ENCODE measurements at regions not wholly inside any gene's neighbourhood (a gene's known extent, or its start where the extent isn't known, plus 50 kb on each side); places are given as distances from the start of the nearest gene placed in this dataset.
A peak's percentile ranks its signal among the peaks of the same experiment; 100 is the strongest.

DNA sequence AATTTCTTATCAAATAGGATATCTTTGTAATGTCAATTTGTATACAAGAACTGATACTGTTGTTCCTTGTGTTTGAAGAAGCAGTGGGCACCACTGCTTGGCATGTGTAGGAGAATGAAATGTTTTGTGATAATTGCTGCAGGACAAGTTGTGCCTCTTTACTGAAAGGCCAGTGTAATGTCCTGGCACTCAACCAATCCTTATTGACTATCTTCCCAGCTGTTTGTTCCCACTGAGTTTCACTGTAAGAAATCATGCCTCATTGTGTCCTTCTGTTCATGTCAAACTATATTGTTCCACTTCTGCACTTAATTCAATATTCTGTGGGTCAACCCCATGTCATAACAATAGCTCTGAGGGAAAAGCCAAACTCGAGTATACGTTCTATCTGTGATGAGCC is 136.1 kb upstream of the FAM83B start:
- no peak for DNase-seq (ENCODE audit: extremely low read depth, low read depth)

DNA sequence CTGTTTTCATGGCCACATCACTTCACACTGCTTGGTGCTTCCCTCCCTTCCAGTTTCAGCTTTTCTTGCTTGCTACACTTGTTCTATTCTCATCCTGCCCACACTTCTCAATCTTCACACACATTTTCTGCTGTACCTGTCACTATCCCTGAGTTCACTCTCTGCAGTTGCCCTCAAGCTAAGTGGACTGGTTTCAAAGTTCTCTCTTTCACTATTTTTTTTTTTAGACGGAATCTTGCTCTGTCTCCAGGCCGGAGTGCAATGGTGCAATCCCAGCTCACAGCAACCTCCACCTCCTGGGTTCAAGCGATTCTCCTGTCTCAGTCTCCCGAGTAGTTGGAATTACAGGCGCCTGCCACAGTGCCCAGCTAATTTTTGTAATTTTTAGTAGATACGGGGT is 130.6 kb upstream of the FAM83B start:
- no peak for DNase-seq (ENCODE audit: extremely low read depth, low read depth)

DNA sequence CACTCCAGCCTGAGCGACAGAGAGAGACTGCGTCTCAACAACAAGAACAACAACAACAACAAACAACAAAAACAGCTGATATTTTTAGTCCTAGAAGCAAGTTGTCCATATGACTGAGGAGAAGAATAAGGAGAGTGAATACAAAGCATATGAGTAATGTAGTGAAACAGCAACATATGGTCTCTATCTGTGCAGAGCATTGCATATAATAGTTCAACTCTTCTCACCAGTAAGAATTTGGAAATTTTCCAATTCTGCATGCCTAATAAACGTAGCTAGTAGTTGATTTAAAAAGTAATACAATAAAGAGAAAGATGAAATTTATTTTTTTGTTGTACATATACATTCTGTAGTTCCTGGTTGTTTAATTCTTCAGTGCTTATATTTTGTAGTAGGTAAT is 129.7 kb upstream of the FAM83B start:
- no peak for DNase-seq (ENCODE audit: extremely low read depth, low read depth)

DNA sequence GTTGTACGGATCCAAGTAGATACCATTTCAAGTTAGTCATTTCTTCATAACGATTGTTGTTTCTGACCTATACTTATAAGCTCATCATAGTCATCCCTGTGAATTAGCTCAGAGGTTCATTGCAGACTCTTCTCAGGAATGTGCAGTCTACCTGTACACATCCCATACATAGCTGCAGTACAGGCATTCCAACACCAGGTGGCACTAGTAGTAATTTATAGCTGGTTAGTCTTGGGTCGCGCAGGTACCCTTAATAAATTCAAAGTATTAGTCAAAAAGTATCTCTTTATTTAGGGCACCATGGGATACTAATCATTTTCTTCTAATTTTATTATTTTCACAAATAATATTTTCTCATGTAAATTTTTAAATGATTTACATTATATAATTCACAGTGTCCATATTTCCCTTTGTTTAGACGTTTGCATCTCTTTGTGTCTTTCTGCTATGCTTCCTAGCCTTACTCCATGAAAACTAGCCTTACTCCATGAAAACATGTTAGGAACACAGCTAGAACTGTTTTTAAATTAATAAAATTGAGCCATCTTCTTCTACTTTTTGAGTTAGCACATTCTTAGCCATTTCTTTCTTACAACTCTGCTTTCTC is 128.6 kb upstream of the FAM83B start:
- DNase-seq (ENCODE audit: extremely low read depth, low read depth), result peak; percentile 52

DNA sequence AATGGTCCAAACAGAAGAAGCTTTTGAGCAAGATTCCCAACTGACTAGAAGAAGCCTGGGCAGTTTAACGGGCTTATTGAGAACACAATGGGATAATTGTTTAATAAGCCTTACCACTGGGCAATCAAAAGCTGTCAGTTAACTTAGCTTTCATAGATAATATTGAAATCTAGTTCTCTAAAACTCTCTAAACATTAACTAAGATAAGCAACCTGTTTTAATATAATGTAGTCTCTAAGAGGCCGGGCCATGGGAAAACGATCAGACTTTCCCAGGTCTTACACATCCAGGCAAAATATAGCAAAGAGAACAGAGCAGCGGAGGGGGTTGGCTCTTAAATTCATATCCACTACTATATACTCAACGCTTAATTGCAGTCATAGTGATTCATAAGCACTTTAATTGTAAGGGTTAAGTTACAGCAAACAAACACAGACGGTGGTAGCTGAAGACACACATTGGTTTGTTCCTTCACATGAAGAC is 128.0 kb upstream of the FAM83B start:
- no peak for DNase-seq (ENCODE audit: extremely low read depth, low read depth)

DNA sequence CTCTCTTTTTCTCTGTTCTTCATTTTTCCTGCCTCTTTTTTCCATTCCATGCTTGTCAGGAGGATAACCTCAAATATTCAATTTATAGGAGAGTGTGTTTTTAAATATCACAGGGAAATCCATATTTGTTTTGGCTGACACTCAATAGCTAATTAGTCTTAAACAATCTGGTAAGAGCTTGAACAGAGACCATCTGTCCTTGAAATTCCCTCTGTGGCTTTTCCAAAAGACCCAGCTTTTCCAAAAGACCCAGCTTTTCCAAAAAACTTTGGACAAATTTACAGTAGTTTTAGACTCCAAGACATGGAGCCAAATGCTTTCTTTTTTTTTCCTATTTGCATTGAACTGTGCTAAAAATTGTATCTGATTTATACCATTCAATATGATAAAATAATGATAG is 127.4 kb upstream of the FAM83B start:
- DNase-seq (ENCODE audit: extremely low read depth, low read depth), result no peak

DNA sequence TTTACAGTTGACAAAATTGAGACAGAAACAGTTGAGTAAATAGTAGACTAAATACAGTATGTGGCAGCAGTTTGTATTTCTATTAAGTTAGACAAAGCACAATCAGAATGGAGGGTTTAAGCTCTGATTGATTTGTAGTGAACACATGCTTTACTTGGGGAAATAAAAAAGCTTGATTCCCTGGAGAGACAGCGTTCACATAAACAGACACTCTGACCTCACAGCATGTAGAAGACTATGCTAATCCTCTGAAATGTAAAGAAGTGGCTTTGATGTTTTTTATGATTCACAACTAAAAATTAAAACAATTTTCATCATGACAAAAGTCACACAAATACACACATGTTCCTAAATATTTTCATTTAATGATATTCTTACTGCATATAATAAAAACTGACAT is 126.9 kb upstream of the FAM83B start:
- DNase-seq (ENCODE audit: extremely low read depth, low read depth), result no peak

DNA sequence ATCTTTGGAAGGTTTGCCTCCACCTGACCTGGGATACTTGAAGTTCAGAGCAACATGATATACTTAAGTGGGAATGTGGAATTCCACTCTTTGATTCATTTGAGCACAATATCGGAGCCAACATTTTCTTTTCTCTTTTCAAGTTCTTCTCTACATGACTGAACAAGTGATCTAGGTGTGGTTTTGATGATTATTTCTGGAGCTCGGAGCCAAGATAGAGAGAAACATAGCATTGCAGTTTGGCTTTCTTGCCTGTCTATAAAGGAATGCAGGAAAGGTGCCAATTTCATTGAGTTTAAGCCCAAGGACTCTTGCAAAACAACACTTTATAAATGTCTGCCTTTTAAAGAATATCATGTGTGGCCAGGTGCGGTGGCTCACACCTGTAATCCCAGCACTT is 124.2 kb upstream of the FAM83B start:
- no peak for DNase-seq (ENCODE audit: extremely low read depth, low read depth)

DNA sequence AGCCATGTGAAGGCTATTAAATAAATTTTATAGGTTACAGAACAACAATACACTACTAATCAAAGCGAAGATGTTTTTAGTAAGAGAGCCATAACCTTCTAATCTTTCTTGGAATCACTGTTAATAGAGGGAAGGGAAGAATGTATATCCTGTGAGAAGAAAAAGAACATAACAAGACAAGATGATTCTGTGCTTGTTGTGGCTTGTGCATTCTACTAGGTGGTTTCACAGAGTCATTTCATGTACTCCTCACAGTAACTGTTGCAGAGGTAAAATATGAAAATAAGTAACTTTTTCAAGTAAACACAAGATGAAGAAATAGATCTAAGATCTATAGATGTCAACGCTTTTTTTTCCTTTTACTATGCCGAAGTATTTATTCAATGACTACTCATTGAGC is 116.9 kb upstream of the FAM83B start:
- DNase-seq (ENCODE audit: extremely low read depth, low read depth), result no peak

DNA sequence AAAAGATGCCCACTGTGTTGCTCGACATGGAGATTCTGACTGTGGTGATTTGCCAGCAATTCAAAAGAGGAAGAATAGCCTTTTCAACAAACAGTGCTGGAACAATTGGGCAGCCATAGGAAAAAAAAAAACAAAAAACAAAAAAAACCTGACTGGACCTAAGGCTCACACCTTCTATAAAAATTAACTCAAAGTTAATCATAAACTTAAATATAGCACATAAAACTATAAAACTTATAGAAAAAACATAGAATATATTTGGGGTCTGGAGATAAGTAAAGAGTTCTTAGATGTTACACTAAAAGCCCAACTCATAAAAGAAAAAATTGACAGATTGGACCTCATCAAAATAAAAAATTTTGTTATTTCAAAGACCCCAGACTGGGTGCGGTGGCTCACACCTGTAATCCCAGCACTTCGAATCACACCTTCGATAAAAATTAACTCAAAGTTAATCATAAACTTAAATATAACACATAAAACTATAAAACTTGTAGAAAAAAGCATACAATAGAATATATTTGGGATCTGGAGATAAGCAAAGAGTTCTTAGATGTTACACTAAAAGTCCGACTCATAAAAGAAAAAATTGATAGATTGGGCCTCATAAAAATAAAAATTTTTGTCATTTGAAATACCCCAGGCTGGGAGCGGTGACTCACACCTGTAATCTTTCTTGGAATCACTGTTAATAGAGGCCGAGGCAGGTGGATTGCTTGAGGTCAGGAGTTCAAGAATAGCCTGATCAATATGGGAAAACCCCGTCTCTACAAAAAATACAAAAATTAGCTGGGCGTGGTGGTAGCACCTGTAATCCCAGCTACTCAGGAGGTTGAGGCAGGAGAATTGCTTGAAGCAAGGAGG is 115.6 kb upstream of the FAM83B start:
- DNase-seq (ENCODE audit: extremely low read depth, low read depth), result no peak

DNA sequence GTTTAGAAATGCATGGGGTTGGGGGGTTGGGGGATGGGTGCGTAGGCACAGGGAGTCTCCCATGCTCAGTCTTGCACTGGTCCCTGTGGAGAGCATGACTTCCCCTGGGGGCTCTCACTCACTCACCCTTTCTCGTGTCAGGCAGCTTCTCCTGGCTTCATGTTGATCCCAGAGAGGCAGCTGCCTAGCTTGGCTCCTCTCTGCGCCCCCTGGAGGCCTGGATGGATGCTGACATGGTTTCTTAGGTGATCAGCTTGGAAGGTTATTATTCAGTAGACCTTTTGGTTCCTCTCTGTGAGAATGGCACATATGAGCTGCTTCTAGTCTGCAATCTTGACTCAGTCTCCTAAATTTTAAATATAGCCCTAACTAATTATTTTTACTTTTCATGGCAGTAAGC is 109.3 kb upstream of the FAM83B start:
- no peak for DNase-seq (ENCODE audit: extremely low read depth, low read depth)

DNA sequence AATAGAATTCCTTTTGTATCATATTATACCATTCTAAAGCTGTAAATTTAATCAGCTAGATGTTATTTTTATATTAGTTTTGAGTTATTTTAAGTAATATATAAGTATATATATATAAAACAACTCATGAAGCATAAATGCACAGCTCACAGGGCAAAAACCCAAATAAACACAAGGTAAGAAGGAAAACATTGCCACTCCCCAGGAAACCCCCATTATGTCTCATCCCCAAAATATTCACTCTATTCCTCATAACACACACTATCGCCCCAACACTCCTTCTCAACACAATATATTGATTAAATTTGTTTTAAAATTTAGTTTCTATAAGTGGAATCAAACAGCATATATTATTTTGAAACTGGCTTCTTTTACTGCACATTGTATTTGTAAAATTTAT is 98.6 kb upstream of the FAM83B start:
- no peak for DNase-seq (ENCODE audit: extremely low read depth, low read depth)

DNA sequence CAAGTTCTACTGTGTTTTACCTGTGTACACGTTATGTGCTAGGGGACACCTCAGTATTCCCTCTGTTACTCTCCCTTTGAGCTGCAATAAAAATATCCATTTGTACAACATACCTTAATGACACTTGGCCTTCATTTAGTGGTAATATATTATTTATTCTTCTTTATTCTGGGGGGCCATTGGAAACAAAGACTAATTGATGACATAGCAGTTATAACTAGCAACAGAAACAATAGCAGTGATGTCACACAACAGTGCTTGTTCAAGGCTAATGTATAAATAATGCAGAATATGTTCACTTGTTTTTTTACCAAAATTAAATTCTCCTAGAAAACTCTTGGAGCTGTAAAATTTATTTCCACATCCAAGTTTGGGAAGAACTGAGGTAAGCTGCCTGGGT is 92.2 kb upstream of the FAM83B start:
- DNase-seq (ENCODE audit: extremely low read depth, low read depth), result no peak

DNA sequence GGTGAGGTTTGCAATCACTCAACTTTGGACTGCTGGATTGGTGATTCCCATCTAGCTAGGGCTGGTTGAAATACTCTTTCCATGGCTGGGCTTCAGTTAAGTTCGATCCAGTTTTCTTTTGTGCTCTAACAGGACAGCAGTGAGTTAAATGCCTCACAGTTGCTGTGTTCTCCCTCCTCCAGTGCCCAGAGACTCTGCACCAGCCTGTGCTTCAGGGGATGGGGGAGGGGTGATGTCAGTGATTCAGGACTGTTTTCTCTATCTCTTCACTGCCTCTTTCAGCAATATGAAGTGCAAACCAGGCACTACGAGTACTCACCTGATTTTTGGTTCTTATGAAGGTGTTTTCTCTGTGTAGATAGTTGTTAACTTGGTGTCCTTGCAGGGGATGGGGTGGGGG is 88.2 kb upstream of the FAM83B start:
- no peak for DNase-seq (ENCODE audit: extremely low read depth, low read depth)

DNA sequence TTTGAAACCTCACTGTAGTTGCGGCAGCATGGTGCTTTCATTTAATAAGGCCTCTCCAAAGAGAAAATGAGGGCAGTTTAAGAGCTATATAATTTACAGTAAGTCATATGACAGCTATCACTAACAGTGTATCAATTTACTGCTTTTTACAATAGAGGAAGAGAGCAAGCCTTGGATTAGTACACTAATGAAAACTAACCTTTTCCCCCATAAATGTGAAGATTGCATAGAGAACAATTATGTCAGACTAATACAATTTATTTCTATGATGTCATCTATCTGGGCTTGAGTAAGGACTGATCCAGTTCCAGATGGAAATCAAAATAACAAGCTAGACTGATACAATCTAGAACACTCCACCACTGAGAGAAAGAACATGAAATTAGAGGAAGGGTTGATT is 78.1 kb upstream of the FAM83B start:
- no peak for DNase-seq (ENCODE audit: extremely low read depth, low read depth)

DNA sequence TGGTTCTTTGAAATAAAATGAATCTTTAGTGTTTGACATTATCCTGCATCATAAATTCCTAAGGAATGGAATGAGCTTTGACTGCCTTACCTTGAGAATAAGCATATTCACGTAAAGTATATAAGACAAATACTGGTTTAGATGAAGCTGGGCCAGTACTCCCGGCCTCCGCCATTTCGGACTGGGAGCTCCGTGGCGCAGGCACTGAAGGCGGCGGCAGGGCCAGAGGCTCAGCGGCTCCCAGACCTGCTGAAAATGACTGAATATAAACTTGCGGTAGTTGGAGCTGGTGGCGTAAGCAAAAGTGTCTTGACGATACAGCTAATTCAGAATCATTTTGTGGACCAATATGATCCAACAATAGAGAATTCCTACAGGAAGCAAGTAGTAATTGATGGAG is 76.2 kb upstream of the FAM83B start:
- DNase-seq (ENCODE audit: extremely low read depth, low read depth), result no peak

DNA sequence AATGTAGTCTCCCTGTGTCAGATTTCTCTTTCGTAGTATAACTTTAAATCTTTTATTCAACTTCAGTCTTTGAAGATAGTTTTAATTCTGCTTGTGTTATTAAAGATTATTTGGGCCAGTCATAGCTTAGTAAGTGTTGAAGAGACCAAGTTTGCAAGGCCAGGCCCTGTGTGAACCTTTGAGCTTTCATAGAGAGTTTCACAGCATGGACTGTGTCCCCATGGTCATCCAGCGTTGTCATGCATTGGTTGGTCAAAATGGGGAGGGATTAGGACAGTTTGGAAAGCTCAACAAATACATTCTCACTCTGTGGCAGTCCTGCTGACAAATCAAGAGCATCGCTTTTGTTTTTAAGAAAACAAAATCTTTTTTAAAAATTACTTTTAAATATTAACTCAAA is 74.6 kb upstream of the FAM83B start:
- no peak for DNase-seq (ENCODE audit: extremely low read depth, low read depth)

DNA sequence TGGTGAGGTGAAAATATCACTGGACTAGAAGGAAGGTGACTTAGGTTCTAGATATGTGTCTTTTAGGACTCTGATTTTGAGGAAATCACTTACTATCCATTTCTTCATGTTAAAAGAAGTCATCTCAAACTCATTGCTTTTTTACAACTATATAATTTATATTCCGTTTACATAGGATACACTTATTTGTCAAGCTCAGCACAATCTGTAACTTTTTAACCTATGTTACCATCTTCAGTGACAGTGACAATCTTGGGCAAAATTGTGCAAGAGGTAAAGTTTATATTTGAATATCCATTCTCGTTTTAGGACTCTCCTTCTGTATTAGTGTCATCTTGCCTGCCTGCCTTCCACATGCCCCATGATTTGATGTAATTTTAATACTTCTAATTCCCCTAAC is 74.0 kb upstream of the FAM83B start:
- no peak for DNase-seq (ENCODE audit: extremely low read depth, low read depth)

DNA sequence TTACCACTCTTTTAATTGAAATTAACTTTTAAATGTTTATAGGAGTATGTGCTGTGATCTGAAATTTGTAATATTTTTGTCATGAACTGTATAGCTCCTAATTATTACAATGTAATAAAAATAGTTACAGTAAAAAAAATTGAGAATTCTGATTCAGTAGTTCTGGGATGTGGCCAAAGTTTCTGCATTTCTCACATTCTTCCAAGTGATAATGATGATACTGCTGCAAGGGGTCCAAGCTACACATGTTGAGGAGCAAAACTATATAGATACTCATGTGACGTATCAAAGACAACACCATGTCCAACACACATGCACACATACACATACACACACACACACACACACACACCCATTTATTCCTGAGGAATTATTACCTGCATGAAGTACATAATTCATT is 71.0 kb upstream of the FAM83B start:
- DNase-seq (ENCODE audit: extremely low read depth, low read depth), result no peak

DNA sequence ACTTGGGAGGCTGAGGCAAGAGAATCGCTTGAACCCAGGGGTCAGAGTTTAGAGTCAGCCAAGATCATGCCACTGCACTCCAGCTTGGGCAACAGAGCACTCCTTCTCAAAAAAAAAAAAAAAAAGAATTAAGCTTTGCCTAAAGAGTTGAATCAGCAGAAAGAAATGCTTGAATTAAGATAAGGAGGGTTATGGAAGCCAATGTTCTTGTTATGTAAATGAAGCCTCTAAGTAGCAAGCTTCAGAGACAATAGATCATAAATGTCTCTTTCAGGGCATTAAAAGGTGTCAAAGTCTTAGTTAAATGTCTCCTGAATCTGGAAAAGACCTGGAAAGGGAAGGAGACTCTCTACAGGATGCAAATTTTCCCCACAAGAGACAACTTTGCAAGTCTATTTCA is 69.7 kb upstream of the FAM83B start:
- no peak for DNase-seq (ENCODE audit: extremely low read depth, low read depth)

DNA sequence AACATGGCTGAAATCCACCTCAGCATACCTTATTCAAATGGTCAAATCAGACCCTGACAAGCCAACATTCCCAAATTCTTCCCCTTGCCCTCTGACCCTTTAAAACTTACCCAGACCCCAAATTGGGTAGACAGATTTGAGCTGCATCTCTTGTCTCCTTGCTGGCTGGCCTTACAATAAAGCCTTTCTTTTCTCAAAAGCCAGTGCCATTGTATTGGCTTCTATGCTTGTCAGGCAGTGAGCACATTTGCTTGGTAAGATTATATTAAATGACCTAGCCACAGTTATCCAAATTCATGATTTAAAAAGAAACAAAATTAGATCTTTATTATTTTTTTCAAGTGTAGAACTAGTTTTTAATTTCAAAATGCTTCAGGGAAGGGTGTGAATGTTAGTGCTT is 67.8 kb upstream of the FAM83B start:
- DNase-seq (ENCODE audit: extremely low read depth, low read depth), result no peak

DNA sequence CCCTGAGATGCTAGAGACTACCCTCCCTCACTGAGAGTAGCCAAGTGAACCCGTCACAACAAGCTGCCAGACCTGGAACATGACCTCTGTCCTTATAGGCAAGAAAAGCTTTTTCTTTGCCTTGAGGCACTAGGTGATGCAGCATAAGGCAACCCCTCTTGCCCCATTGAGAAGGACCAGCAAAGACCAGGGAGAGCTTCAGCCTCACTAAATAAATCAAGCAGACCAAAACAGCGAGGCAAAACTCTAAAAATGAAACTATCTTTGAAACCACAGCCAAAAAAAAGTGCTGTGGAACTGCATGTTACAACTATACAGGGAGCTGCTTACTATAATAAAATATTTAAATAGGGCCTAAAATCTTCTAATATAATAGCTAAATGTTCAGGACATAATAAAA is 62.6 kb upstream of the FAM83B start:
- DNase-seq (ENCODE audit: extremely low read depth, low read depth), result no peak

DNA sequence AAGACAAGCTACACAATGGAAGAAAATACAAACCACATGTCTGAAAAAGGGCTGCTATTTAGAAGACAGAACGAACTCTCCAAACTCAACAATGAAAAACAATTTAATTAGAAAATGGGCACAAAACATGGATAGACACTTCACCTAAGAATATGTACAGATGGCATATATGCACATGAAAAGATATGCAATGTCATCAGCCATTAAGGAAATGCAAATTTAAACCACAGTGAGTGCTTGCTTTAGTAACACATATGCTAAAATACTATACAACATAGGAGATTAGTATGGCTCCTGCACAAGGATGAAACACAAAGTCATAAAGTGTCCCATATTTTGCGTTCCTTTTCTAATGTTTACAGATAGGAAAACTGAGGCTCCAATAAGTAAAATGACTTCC is 60.4 kb upstream of the FAM83B start:
- DNase-seq (ENCODE audit: extremely low read depth, low read depth), result no peak

Measured in NCI-H460 (cell line).